SK-N-SH treated with all-trans-retinoic acid at 6 μM for 48 hours (cell line): ENCODE measurements at regions not wholly inside any gene's neighbourhood (a gene's known extent, or its start where the extent isn't known, plus 50 kb on each side); places are given as distances from the start of the nearest gene placed in this dataset.

Experiments used
- ATAC-seq: fragments of 200-7000 bp; cut with Tn5 transposase; 3 replicates; pipeline ENCODE4 v1.9.1; 2020; ENCODE audit warnings: mild to moderate bottlenecking, moderate library complexity
- BACH2 ChIP-seq: fragments of 250-450 bp; sonication (Bioruptor Pico); IDR thresholded peaks from 2 replicates; pipeline ENCODE4 v1.9.0; 2021; ENCODE audit warnings: mild to moderate bottlenecking, borderline replicate concordance
- CSDC2 ChIP-seq: fragments of 250-450 bp; sonication (Bioruptor Pico); IDR thresholded peaks from 2 replicates; pipeline ENCODE4 v1.5.0; 2020; ENCODE audit warnings: mild to moderate bottlenecking, moderate library complexity
- ESRRG ChIP-seq: fragments of 250-450 bp; sonication (Bioruptor Pico); IDR thresholded peaks from 2 replicates; pipeline ENCODE4 v1.6.1; 2021; ENCODE audit warnings: mild to moderate bottlenecking
- GLIS3 ChIP-seq: fragments of 250-450 bp; sonication (Bioruptor Pico); IDR thresholded peaks from 2 replicates; pipeline ENCODE4 v1.5.0; 2020; ENCODE audit warnings: mild to moderate bottlenecking, moderate library complexity
- ISL1 ChIP-seq: fragments of 250-450 bp; sonication (Bioruptor Pico); IDR thresholded peaks from 2 replicates; pipeline ENCODE4 v2.1.2; 2022; ENCODE audit warnings: mild to moderate bottlenecking, moderate library complexity
- OSR1 ChIP-seq: fragments of 250-450 bp; sonication (Bioruptor Pico); IDR thresholded peaks from 2 replicates; pipeline ENCODE4 v1.8.0; 2022; ENCODE audit warnings: moderate library complexity, mild to moderate bottlenecking, inconsistent platforms
- RARB ChIP-seq: fragments of 250-450 bp; sonication (Bioruptor Pico); IDR thresholded peaks from 2 replicates; pipeline ENCODE4 v1.8.0; 2021; ENCODE audit warnings: mild to moderate bottlenecking, moderate library complexity
- SNAI2 ChIP-seq: fragments of 250-450 bp; sonication (Bioruptor Pico); IDR thresholded peaks from 2 replicates; pipeline ENCODE4 v1.5.0; 2020; ENCODE audit warnings: mild to moderate bottlenecking, moderate library complexity
- TCF4 ChIP-seq: fragments of 250-450 bp; sonication (Bioruptor Pico); IDR thresholded peaks from 2 replicates; pipeline ENCODE4 v1.8.0; 2021; ENCODE audit warnings: mild to moderate bottlenecking, moderate library complexity, borderline replicate concordance
- TOX ChIP-seq: fragments of 250-450 bp; sonication (Bioruptor Pico); IDR thresholded peaks from 2 replicates; pipeline ENCODE4 v1.8.0; 2021; ENCODE audit warnings: mild to moderate bottlenecking, moderate library complexity, borderline replicate concordance
- ZC3H10 ChIP-seq: fragments of 250-450 bp; sonication (Bioruptor Pico); IDR thresholded peaks from 2 replicates; pipeline ENCODE4 v1.5.1; 2021; ENCODE audit warnings: mild to moderate bottlenecking, moderate library complexity
- ZFP3 ChIP-seq: fragments of 250-450 bp; sonication (Bioruptor Pico); IDR thresholded peaks from 2 replicates; pipeline ENCODE4 v1.5.0; 2020; ENCODE audit warnings: mild to moderate bottlenecking, moderate library complexity
- ZFP30 ChIP-seq: fragments of 450-650 bp; formaldehyde crosslinking; IDR thresholded peaks from 2 replicates; pipeline ENCODE4 v1.5.0; 2022; ENCODE audit warnings: mild to moderate bottlenecking, moderate library complexity
- ZNF565 ChIP-seq: fragments of 450-650 bp; formaldehyde crosslinking; conservative IDR thresholded peaks from 2 replicates; pipeline ENCODE4 v1.5.0; 2020; ENCODE audit warnings: low read depth, mild to moderate bottlenecking, moderate library complexity
- ZNF70 ChIP-seq: fragments of 450-650 bp; formaldehyde crosslinking; IDR thresholded peaks from 2 replicates; pipeline ENCODE4 v1.5.0; 2020; ENCODE audit warnings: mild to moderate bottlenecking, moderate library complexity
- ZNF8 ChIP-seq: fragments of 450-650 bp; formaldehyde crosslinking; IDR thresholded peaks from 2 replicates; pipeline ENCODE4 v1.5.0; 2020; ENCODE audit warnings: mild to moderate bottlenecking, moderate library complexity
- TF ChIP-seq, protein P1 (sequence below): fragments of 250-450 bp; sonication (Bioruptor Pico); IDR thresholded peaks from 2 replicates; pipeline ENCODE4 v1.5.0; 2020; ENCODE audit warnings: mild to moderate bottlenecking, moderate library complexity
- TF ChIP-seq, protein P2 (sequence below): fragments of 250-450 bp; sonication (Bioruptor Pico); IDR thresholded peaks from 2 replicates; pipeline ENCODE4 v1.8.0; 2021; ENCODE audit warnings: low read depth, mild to moderate bottlenecking, moderate library complexity, borderline replicate concordance
- TF ChIP-seq, protein P3 (sequence below): fragments of 250-450 bp; sonication (Bioruptor Pico); IDR thresholded peaks from 2 replicates; pipeline ENCODE4 v1.8.0; 2020; ENCODE audit warnings: mild to moderate bottlenecking, moderate library complexity, borderline replicate concordance
- TF ChIP-seq, protein P4 (sequence below): fragments of 250-450 bp; sonication (Bioruptor Pico); IDR thresholded peaks from 2 replicates; pipeline ENCODE4 v1.5.1; 2020; ENCODE audit warnings: low read depth, mild to moderate bottlenecking, moderate library complexity

DNA sequence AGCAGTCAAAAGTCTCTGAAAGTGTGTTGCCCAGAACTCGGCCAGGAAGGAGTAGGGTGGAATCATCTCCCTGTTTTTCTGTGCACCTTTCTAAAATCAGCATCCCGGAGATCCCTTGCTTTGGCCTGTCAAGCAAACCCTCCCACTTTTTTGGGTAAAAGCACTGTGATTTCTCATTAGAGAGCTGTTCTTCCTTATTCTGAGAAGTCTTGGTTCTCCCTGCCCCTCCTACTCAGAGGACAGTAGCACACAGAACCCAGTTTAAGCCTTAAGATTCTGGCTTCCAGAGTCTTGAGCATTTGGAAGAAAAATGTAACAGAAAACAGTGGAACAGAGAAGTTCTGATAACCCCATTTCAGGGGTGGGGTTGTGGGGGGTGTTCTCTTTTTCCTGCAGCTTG lies 52.6 kb upstream of the KATNAL1 start:
- no peak for ATAC-seq
- TF ChIP-seq OSR1 (CRISPR knock-in tag), result no peak
- TF ChIP-seq ESRRG (CRISPR knock-in tag), result no peak
- no peak for TF ChIP-seq ZFP30
- TF ChIP-seq ZC3H10 (CRISPR knock-in tag), result no peak
- no peak for TF ChIP-seq TOX (CRISPR knock-in tag)
- no peak for TF ChIP-seq RARB (CRISPR knock-in tag)
- TF ChIP-seq SNAI2 (CRISPR knock-in tag), result no peak
- no peak for TF ChIP-seq ZFP3 (CRISPR knock-in tag)
- TF ChIP-seq TCF4 (CRISPR knock-in tag), result no peak
- no peak for TF ChIP-seq BACH2 (CRISPR knock-in tag)
- TF ChIP-seq, protein P1, sequence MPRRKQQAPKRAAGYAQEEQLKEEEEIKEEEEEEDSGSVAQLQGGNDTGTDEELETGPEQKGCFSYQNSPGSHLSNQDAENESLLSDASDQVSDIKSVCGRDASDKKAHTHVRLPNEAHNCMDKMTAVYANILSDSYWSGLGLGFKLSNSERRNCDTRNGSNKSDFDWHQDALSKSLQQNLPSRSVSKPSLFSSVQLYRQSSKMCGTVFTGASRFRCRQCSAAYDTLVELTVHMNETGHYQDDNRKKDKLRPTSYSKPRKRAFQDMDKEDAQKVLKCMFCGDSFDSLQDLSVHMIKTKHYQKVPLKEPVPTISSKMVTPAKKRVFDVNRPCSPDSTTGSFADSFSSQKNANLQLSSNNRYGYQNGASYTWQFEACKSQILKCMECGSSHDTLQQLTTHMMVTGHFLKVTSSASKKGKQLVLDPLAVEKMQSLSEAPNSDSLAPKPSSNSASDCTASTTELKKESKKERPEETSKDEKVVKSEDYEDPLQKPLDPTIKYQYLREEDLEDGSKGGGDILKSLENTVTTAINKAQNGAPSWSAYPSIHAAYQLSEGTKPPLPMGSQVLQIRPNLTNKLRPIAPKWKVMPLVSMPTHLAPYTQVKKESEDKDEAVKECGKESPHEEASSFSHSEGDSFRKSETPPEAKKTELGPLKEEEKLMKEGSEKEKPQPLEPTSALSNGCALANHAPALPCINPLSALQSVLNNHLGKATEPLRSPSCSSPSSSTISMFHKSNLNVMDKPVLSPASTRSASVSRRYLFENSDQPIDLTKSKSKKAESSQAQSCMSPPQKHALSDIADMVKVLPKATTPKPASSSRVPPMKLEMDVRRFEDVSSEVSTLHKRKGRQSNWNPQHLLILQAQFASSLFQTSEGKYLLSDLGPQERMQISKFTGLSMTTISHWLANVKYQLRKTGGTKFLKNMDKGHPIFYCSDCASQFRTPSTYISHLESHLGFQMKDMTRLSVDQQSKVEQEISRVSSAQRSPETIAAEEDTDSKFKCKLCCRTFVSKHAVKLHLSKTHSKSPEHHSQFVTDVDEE (CRISPR knock-in tag), result no peak
- TF ChIP-seq, protein P2, sequence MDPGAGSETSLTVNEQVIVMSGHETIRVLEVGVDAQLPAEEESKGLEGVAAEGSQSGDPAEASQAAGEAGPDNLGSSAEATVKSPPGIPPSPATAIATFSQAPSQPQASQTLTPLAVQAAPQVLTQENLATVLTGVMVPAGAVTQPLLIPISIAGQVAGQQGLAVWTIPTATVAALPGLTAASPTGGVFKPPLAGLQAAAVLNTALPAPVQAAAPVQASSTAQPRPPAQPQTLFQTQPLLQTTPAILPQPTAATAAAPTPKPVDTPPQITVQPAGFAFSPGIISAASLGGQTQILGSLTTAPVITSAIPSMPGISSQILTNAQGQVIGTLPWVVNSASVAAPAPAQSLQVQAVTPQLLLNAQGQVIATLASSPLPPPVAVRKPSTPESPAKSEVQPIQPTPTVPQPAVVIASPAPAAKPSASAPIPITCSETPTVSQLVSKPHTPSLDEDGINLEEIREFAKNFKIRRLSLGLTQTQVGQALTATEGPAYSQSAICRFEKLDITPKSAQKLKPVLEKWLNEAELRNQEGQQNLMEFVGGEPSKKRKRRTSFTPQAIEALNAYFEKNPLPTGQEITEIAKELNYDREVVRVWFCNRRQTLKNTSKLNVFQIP (CRISPR knock-in tag), result no peak
- TF ChIP-seq ZNF565 (CRISPR knock-in tag), result no peak
- no peak for TF ChIP-seq ZNF8 (CRISPR knock-in tag)

GRCh38 chr13:30360586-30360985 lies 53.2 kb upstream of the KATNAL1 start:
- TF ChIP-seq ZFP3 (CRISPR knock-in tag) (no peak), ZNF70 (CRISPR knock-in tag) (no peak), TOX (CRISPR knock-in tag) (no peak), ZNF8 (CRISPR knock-in tag) (no peak)
- TF ChIP-seq, protein P3, sequence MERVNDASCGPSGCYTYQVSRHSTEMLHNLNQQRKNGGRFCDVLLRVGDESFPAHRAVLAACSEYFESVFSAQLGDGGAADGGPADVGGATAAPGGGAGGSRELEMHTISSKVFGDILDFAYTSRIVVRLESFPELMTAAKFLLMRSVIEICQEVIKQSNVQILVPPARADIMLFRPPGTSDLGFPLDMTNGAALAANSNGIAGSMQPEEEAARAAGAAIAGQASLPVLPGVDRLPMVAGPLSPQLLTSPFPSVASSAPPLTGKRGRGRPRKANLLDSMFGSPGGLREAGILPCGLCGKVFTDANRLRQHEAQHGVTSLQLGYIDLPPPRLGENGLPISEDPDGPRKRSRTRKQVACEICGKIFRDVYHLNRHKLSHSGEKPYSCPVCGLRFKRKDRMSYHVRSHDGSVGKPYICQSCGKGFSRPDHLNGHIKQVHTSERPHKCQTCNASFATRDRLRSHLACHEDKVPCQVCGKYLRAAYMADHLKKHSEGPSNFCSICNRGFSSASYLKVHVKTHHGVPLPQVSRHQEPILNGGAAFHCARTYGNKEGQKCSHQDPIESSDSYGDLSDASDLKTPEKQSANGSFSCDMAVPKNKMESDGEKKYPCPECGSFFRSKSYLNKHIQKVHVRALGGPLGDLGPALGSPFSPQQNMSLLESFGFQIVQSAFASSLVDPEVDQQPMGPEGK (CRISPR knock-in tag), result no peak
- ATAC-seq, result no peak

GRCh38 chr13:30362005-30362788 lies 54.8 kb upstream of the KATNAL1 start:
- TF ChIP-seq SNAI2 (CRISPR knock-in tag) (no peak), TCF4 (CRISPR knock-in tag) (no peak), BACH2 (CRISPR knock-in tag) (no peak), ZNF565 (CRISPR knock-in tag) (no peak), ZNF70 (CRISPR knock-in tag) (no peak), ZNF8 (CRISPR knock-in tag) (no peak), TOX (CRISPR knock-in tag) (no peak)
- TF ChIP-seq, protein P2 (CRISPR knock-in tag), result no peak
- no peak for ATAC-seq

DNA sequence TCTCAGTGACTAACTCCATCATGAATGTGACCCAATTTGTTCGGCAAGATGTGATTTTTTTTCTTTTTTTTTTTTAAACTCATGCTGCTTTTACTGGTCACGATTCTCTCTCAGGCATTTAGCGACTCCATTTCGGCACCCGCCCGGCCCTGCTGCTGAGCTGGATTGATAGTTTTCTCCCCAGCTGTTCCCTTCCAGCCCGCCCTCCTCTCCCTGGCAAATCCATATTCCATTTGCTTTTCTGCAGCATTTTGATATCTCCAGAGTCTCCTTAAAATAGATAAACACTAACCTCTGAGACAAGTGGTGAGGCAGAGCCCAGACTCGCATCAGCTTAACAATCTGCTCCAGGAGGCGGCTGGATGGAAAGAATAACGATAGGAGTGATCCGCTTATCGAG lies 55.5 kb upstream of the KATNAL1 start:
- no peak for TF ChIP-seq TOX (CRISPR knock-in tag)
- no peak for TF ChIP-seq ESRRG (CRISPR knock-in tag)
- TF ChIP-seq, protein P4, sequence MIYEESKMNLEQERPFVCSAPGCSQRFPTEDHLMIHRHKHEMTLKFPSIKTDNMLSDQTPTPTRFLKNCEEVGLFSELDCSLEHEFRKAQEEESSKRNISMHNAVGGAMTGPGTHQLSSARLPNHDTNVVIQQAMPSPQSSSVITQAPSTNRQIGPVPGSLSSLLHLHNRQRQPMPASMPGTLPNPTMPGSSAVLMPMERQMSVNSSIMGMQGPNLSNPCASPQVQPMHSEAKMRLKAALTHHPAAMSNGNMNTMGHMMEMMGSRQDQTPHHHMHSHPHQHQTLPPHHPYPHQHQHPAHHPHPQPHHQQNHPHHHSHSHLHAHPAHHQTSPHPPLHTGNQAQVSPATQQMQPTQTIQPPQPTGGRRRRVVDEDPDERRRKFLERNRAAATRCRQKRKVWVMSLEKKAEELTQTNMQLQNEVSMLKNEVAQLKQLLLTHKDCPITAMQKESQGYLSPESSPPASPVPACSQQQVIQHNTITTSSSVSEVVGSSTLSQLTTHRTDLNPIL, result no peak
- TF ChIP-seq CSDC2 (CRISPR knock-in tag), result no peak
- no peak for TF ChIP-seq ZFP3 (CRISPR knock-in tag)
- no peak for TF ChIP-seq ZNF565 (CRISPR knock-in tag)
- TF ChIP-seq ZNF70 (CRISPR knock-in tag), result no peak
- TF ChIP-seq GLIS3, result no peak
- TF ChIP-seq TCF4 (CRISPR knock-in tag), result no peak
- no peak for TF ChIP-seq ISL1
- TF ChIP-seq, protein P1 (CRISPR knock-in tag), result no peak
- ATAC-seq, result no peak
